ENCODE measurements at regions not wholly inside any gene's neighbourhood (a gene's known extent, or its start where the extent isn't known, plus 50 kb on each side); places are given as distances from the start of the nearest gene placed in this dataset.

DNA sequence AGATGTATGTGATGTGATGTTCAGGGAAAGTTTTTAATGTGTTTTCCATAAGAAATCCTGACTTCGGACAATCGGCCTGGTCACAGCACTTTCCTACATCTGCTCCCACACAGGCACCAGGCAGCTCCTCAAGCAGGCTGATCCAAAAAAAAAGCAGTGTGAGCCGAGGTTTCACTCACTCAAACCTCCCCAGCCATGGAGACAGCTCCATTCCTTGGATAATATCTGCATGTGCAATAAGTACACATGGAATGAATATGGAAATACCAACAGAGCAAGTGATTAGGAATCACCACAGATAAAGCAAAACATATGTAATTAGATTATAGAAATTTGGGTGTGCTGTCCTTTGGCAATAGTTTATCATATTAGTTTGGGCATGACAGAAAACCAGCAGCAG, 88.8 kb upstream of the API5 start:
- H3K4me1 ChIP-seq (ENCODE audit: control insufficient read depth, insufficient read depth, low read length) = no peaks in the 10 kb centered on the region
- no peak overlapping the region for H3K27ac ChIP-seq (ENCODE audit: low read length)
- H3K27me3 ChIP-seq (ENCODE audit: control insufficient read depth, insufficient read depth, low read length) = no peaks in the 10 kb centered on the region
- no peak overlapping the region for H3K4me3 ChIP-seq (ENCODE audit: low read length)
- H3K36me3 ChIP-seq (ENCODE audit: control insufficient read depth, insufficient read depth, low read length) = no peaks in the 10 kb centered on the region
- no CpG with 5 or more reads among the region's 3 CpGs for WGBS (ENCODE audit: insufficient coverage)
- no peak for DNase-seq
- H3K9me3 ChIP-seq (replicated peaks; ENCODE audit: control insufficient read depth, low read depth, low read length) = no peaks in the 10 kb centered on the region

DNA sequence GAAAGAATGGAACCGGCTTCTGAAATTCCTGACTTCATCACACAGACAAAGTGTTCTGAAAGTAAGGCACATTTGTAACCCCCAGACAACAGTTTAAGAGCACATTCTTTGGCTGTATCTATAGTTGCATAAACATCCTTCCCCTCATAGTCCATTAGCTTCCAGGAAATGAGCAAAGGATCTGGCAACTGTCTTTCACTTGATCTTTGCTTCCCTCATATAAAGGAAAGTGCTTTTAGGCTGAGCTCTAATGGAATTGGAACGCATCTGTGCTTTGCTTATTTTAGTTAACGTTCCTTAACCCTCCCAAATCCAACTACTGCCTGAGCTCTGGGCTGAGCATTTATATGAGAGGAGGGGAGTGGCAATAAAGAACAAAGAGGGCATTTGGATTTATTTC, 76.9 kb upstream of the API5 start:
- DNase-seq = peak; percentile 98
- Histone ChIP-seq H3K27ac (ENCODE audit: low read length) (peak overlapping the region; percentile 81), H3K27me3 (ENCODE audit: control insufficient read depth, insufficient read depth, low read length) (no peaks in the 10 kb centered on the region), H3K4me1 (ENCODE audit: control insufficient read depth, insufficient read depth, low read length) (no peaks in the 10 kb centered on the region), H3K9me3 (replicated peaks; ENCODE audit: control insufficient read depth, low read depth, low read length) (no peaks in the 10 kb centered on the region), H3K36me3 (ENCODE audit: control insufficient read depth, insufficient read depth, low read length) (no peaks in the 10 kb centered on the region), H3K4me3 (ENCODE audit: low read length) (no peak overlapping the region)
- no CpG with 5 or more reads among the region's 3 CpGs for WGBS (ENCODE audit: insufficient coverage)

DNA sequence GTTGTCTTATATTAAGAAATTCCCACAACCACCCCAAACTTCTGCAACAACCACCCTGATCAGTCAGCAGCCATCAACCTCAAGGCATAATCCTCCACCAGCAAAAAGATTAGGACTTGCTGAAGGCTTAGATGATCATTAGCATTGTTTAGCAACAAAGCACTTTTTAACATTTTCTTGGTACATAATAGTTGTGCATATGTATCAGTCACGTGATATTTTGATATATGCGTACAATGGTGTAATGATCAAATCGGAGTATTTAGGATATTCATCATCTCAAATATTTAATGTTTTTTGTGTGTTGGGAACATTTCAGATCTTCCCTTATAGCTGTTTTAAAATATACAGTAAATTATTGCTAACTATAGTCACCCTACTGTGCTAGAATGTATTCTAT, 73.5 kb upstream of the API5 start:
- Histone ChIP-seq H3K27me3 (ENCODE audit: control insufficient read depth, insufficient read depth, low read length) (no peaks in the 10 kb centered on the region), H3K4me1 (ENCODE audit: control insufficient read depth, insufficient read depth, low read length) (no peaks in the 10 kb centered on the region), H3K9me3 (replicated peaks; ENCODE audit: control insufficient read depth, low read depth, low read length) (no peaks in the 10 kb centered on the region), H3K27ac (ENCODE audit: low read length) (no peak overlapping the region), H3K36me3 (ENCODE audit: control insufficient read depth, insufficient read depth, low read length) (no peaks in the 10 kb centered on the region), H3K4me3 (ENCODE audit: low read length) (no peak overlapping the region)
- no CpG with 5 or more reads among the region's 3 CpGs for WGBS (ENCODE audit: insufficient coverage)
- DNase-seq = no peak

DNA sequence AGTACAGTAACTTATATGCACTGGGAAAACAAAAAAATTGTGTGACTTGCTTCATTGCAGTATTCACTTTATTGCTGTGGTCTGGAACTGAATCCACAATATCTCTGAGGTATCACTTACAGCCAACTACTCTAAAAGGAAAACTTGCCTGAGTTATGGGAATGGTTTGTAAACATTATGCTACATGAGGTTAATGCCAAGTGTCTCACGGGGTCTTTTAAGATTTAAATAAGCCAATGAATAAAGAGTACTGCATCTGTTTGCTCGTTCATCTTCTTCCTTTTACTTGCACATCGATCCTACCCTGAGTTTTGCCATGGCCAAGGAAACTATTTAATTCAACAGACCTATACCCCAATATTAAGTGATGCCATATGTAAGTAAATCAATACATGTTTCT, 72.0 kb upstream of the API5 start:
- WGBS (ENCODE audit: insufficient coverage) = no CpG with 5 or more reads among the region's 3 CpGs
- DNase-seq = peak; percentile 79
- no peak overlapping the region for H3K4me3 ChIP-seq (ENCODE audit: low read length)
- no peak overlapping the region for H3K27ac ChIP-seq (ENCODE audit: low read length)
- no peaks in the 10 kb centered on the region for H3K27me3 ChIP-seq (ENCODE audit: control insufficient read depth, insufficient read depth, low read length)
- no peaks in the 10 kb centered on the region for H3K36me3 ChIP-seq (ENCODE audit: control insufficient read depth, insufficient read depth, low read length)
- H3K4me1 ChIP-seq (ENCODE audit: control insufficient read depth, insufficient read depth, low read length) = no peaks in the 10 kb centered on the region
- H3K9me3 ChIP-seq (replicated peaks; ENCODE audit: control insufficient read depth, low read depth, low read length) = no peaks in the 10 kb centered on the region

DNA sequence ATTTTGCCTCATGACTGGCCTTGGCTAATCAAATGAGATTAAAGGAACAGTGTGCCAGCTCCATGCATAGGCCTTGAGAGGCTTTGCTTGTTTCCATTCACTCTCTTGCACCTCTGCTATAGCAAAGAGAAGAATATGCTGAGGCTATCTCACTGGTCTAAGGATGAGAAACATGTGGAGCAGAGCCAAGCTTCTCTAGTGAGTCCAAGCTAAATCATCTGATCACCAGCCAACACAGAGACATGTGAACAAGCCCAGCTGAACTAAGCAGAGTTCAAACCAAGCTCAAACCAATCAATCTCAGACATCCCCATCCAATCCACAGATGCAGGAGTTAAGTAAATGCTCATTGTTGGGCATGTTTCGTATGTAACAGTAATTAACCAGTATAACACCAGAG, 69.4 kb upstream of the API5 start:
- H3K27me3 ChIP-seq (ENCODE audit: control insufficient read depth, insufficient read depth, low read length) = no peaks in the 10 kb centered on the region
- H3K4me3 ChIP-seq (ENCODE audit: low read length) = no peak overlapping the region
- no CpG with 5 or more reads among the region's 1 CpG for WGBS (ENCODE audit: insufficient coverage)
- H3K9me3 ChIP-seq (replicated peaks; ENCODE audit: control insufficient read depth, low read depth, low read length) = no peaks in the 10 kb centered on the region
- H3K36me3 ChIP-seq (ENCODE audit: control insufficient read depth, insufficient read depth, low read length) = no peaks in the 10 kb centered on the region
- H3K27ac ChIP-seq (ENCODE audit: low read length) = no peak overlapping the region
- peak; percentile 90 for DNase-seq
- H3K4me1 ChIP-seq (ENCODE audit: control insufficient read depth, insufficient read depth, low read length) = no peaks in the 10 kb centered on the region

DNA sequence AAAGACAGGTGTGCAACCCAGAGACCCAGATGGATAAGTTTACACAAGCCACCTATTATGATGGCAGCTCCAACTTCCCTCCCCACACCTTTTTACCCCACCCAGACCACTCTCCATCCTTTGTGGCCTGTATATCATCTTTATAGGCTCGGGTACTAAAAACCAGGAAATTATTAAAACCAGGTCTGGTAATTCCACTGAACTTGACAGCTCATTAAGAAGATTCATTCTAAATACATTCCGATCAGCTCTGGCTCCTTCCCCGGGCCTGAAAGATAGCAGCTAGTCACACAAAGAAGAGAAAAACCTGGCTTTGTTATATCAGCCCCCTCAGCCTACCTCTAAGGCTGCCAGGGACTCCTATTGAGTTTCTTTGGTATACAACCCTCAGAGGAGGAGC, 67.9 kb upstream of the API5 start:
- WGBS (ENCODE audit: insufficient coverage) = 27% methylated on average over 3 of the region's 3 CpGs
- Histone ChIP-seq H3K4me1 (ENCODE audit: control insufficient read depth, insufficient read depth, low read length) (no peaks in the 10 kb centered on the region), H3K4me3 (ENCODE audit: low read length) (no peak overlapping the region), H3K27ac (ENCODE audit: low read length) (no peak overlapping the region), H3K9me3 (replicated peaks; ENCODE audit: control insufficient read depth, low read depth, low read length) (no peaks in the 10 kb centered on the region), H3K36me3 (ENCODE audit: control insufficient read depth, insufficient read depth, low read length) (no peaks in the 10 kb centered on the region), H3K27me3 (ENCODE audit: control insufficient read depth, insufficient read depth, low read length) (no peaks in the 10 kb centered on the region)
- DNase-seq = no peak

DNA sequence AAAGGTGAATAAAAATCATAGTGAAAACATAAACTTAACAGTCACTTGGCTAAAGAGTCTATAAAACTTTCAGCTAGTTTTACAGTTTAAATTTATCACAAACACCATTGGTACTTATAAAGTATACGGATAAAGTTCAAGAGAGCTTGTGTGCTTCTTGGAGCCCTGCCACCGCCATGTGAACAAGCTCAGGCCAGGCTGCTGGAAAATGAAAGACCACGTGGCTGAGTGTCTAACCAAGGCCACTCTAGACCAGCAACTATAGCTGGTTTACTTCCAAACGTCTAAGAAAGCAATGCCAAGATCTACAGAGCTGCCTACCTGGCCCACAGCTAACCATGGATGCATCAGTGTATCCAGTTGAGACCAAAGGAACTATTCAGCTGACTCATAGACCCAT, 66.3 kb upstream of the API5 start:
- no peaks in the 10 kb centered on the region for H3K9me3 ChIP-seq (replicated peaks; ENCODE audit: control insufficient read depth, low read depth, low read length)
- DNase-seq = peak; percentile 45
- no peaks in the 10 kb centered on the region for H3K4me1 ChIP-seq (ENCODE audit: control insufficient read depth, insufficient read depth, low read length)
- no peaks in the 10 kb centered on the region for H3K36me3 ChIP-seq (ENCODE audit: control insufficient read depth, insufficient read depth, low read length)
- WGBS (ENCODE audit: insufficient coverage) = 37% methylated on average over 2 of the region's 4 CpGs
- H3K27ac ChIP-seq (ENCODE audit: low read length) = no peak overlapping the region
- H3K4me3 ChIP-seq (ENCODE audit: low read length) = no peak overlapping the region
- H3K27me3 ChIP-seq (ENCODE audit: control insufficient read depth, insufficient read depth, low read length) = no peaks in the 10 kb centered on the region

DNA sequence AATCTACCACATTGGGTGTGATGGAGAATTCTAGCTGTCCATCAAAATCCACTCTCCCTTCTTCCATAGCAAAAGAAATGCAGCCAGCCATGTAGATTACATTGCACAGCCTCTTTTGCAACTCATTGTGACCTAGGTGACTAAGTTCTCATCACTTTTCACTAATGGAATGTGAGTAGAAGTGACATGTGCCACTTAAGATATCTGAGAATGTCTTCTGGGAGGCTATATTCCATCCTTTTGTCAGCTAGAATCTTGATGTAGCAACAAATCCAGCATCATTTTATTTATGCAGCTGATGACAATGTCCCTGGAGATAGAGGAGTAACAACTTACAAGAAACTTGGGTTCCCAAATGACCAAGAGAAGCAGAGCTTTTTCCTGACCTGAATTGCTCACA, 61.5 kb upstream of the API5 start:
- Histone ChIP-seq H3K27me3 (ENCODE audit: control insufficient read depth, insufficient read depth, low read length) (no peaks in the 10 kb centered on the region), H3K4me3 (ENCODE audit: low read length) (no peak overlapping the region), H3K27ac (ENCODE audit: low read length) (no peak overlapping the region), H3K36me3 (ENCODE audit: control insufficient read depth, insufficient read depth, low read length) (no peaks in the 10 kb centered on the region), H3K9me3 (replicated peaks; ENCODE audit: control insufficient read depth, low read depth, low read length) (no peaks in the 10 kb centered on the region), H3K4me1 (ENCODE audit: control insufficient read depth, insufficient read depth, low read length) (no peaks in the 10 kb centered on the region)
- DNase-seq = no peak

DNA sequence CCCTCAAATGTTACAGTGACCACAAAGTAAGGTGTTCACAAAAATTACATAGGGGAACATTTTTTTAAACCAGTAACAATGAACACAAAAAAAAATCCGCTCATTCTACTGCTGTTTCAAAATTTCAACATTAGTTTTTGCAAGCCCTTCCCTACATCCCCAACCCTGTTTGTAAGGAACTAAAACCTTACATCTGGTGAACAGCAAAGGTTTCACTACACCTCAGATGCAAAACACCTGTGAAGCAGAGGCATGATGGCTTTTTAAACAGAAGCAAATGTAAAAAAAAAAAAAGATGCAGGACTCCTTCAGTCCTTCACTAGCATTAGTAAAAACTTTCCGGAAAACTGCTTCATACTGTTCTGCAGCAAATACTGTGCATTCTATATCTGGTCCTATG, 50.0 kb upstream of the API5 start:
- Histone ChIP-seq H3K27me3 (ENCODE audit: control insufficient read depth, insufficient read depth, low read length) (no peaks in the 10 kb centered on the region), H3K4me1 (ENCODE audit: control insufficient read depth, insufficient read depth, low read length) (no peaks in the 10 kb centered on the region), H3K27ac (ENCODE audit: low read length) (no peak overlapping the region), H3K36me3 (ENCODE audit: control insufficient read depth, insufficient read depth, low read length) (no peaks in the 10 kb centered on the region), H3K9me3 (replicated peaks; ENCODE audit: control insufficient read depth, low read depth, low read length) (peaks cover under 1% of the 10 kb centered on the region), H3K4me3 (ENCODE audit: low read length) (no peak overlapping the region)
- no peak for DNase-seq
- no CpG with 5 or more reads among the region's 2 CpGs for WGBS (ENCODE audit: insufficient coverage)

Data from muscle of leg (tissue), 3 donors.